ENCODE measurements at regions not wholly inside any gene's neighbourhood (a gene's known extent, or its start where the extent isn't known, plus 50 kb on each side); places are given as distances from the start of the nearest gene placed in this dataset.

GRCh38 chrX:42597481-42597880 lies 180.5 kb downstream of the PPP1R2C start:
- H3K4me1 ChIP-seq = no peaks in the 10 kb centered on the region
- intact Hi-C loops (cut with DNase I) = no loop called here
- H3K9me3 ChIP-seq = no peaks in the 10 kb centered on the region
- no peak overlapping the region for H3K27ac ChIP-seq
- no peaks in the 10 kb centered on the region for H3K36me3 ChIP-seq
- no peak overlapping the region for H3K4me3 ChIP-seq
- no peak for DNase-seq
- H3K9ac ChIP-seq (ENCODE audit: low read depth in 2 of 2, low read length in 2 of 2) = no peak overlapping the region
- TF ChIP-seq CTCF (IDR thresholded peaks at IDR 0.05) = no peak
- no peaks in the 10 kb centered on the region for H3K27me3 ChIP-seq

GRCh38 chrX:42585842-42586621 lies 191.9 kb downstream of the PPP1R2C start:
- H3K27ac ChIP-seq = no peak overlapping the region
- H3K36me3 ChIP-seq = no peaks in the 10 kb centered on the region
- no peak for DNase-seq
- H3K9ac ChIP-seq (ENCODE audit: low read depth in 2 of 2, low read length in 2 of 2) = no peak overlapping the region
- no peaks in the 10 kb centered on the region for H3K9me3 ChIP-seq
- no peaks in the 10 kb centered on the region for H3K4me1 ChIP-seq
- no peak for TF ChIP-seq CTCF (IDR thresholded peaks at IDR 0.05)
- no peaks in the 10 kb centered on the region for H3K27me3 ChIP-seq
- no peak overlapping the region for H3K4me3 ChIP-seq
- intact Hi-C loops (cut with DNase I) = no loop called here

GRCh38 chrX:42577936-42578470 lies 200.0 kb downstream of the PPP1R2C start:
- intact Hi-C loops (cut with DNase I) = no loop called here
- H3K4me1 ChIP-seq = no peaks in the 10 kb centered on the region

GRCh38 chrX:42567268-42567667 lies 210.7 kb downstream of the PPP1R2C start:
- no peak for TF ChIP-seq CTCF (IDR thresholded peaks at IDR 0.05)
- no peaks in the 10 kb centered on the region for H3K4me1 ChIP-seq
- H3K9me3 ChIP-seq = no peaks in the 10 kb centered on the region
- H3K9ac ChIP-seq (ENCODE audit: low read depth in 2 of 2, low read length in 2 of 2) = no peak overlapping the region
- H3K4me3 ChIP-seq = no peak overlapping the region
- H3K27ac ChIP-seq = no peak overlapping the region
- DNase-seq = no peak
- H3K27me3 ChIP-seq = no peaks in the 10 kb centered on the region
- intact Hi-C loops (cut with DNase I) = no loop called here
- H3K36me3 ChIP-seq = no peaks in the 10 kb centered on the region

More at GRCh38 chrX:42577936-42578470, 200.0 kb downstream of the PPP1R2C start:
- no peak for TF ChIP-seq CTCF (IDR thresholded peaks at IDR 0.05)
- Histone ChIP-seq H3K9ac (ENCODE audit: low read depth in 2 of 2, low read length in 2 of 2) (no peak overlapping the region), H3K36me3 (no peaks in the 10 kb centered on the region), H3K27ac (no peak overlapping the region), H3K27me3 (no peaks in the 10 kb centered on the region), H3K4me3 (no peak overlapping the region), H3K9me3 (no peaks in the 10 kb centered on the region)
- DNase-seq = peak; percentile 19

- Histone ChIP-seq H3K4me1 (no peaks in the 10 kb centered on the region), H3K36me3 (no peaks in the 10 kb centered on the region), H3K9me3 (no peaks in the 10 kb centered on the region), H3K27ac (no peak overlapping the region), H3K27me3 (no peaks in the 10 kb centered on the region), H3K9ac (ENCODE audit: low read depth in 2 of 2, low read length in 2 of 2) (no peak overlapping the region), H3K4me3 (no peak overlapping the region)
- TF ChIP-seq CTCF (IDR thresholded peaks at IDR 0.05) = no peak
- no peak for DNase-seq
- intact Hi-C loops (cut with DNase I) = no loop called here
Measured at GRCh38 chrX:42565739-42566138, 212.2 kb downstream of the PPP1R2C start.

Measured in colonic mucosa (tissue), 4 donors.